Calu3 (cell line): ENCODE measurements at regions not wholly inside any gene's neighbourhood (a gene's known extent, or its start where the extent isn't known, plus 50 kb on each side); places are given as distances from the start of the nearest gene placed in this dataset.

Experiments
- BruUV-seq: library from RNA; stranded (reverse); fragments of 400-500 nt; replicated peaks from 2 replicates; lab custom pipeline; 2021; lab: Mats Ljungman, UMichigan
- CTCF ChIA-PET: fragments of 300-600 bp; sonication (Branson Sonifier 250); formaldehyde crosslinking; loops from one replicate; lab custom pipeline; 2022; ENCODE audit warnings: antibody characterized with exemption; lab: Charles Lee
- DNase-seq: peaks from one replicate; pipeline ENCODE4 v3.0.0; 2022
- H3K27ac Mint-ChIP-seq: one replicate; pipeline ENCODE4 v1.8.0; 2022; ENCODE audit warnings: mixed read lengths; ENCODE audit not compliant: unreplicated experiment
- H3K27me3 Mint-ChIP-seq: one replicate; pipeline ENCODE4 v1.8.0; 2022; ENCODE audit warnings: mixed read lengths; ENCODE audit not compliant: unreplicated experiment
- H3K36me3 Mint-ChIP-seq: one replicate; pipeline ENCODE4 v1.8.0; 2022; ENCODE audit warnings: mild to moderate bottlenecking, moderate library complexity, mixed read lengths; ENCODE audit not compliant: insufficient read depth, unreplicated experiment
- H3K4me1 Mint-ChIP-seq: one replicate; pipeline ENCODE4 v1.8.0; 2022; ENCODE audit warnings: mild to moderate bottlenecking, low read depth, mixed read lengths; ENCODE audit not compliant: unreplicated experiment
- H3K4me3 Mint-ChIP-seq: one replicate; pipeline ENCODE4 v1.8.0; 2022; ENCODE audit warnings: mild to moderate bottlenecking, low read depth, moderate library complexity, mixed read lengths; ENCODE audit not compliant: unreplicated experiment
- H3K9me3 Mint-ChIP-seq: one replicate; pipeline ENCODE4 v1.8.0; 2022; ENCODE audit warnings: low read depth, mixed read lengths; ENCODE audit not compliant: unreplicated experiment
- CTCF ChIP-seq: fragments of 200-600 bp; IDR thresholded peaks from one replicate; pipeline ENCODE4 v1.8.0; 2022; ENCODE audit warnings: antibody characterized with exemption; ENCODE audit not compliant: unreplicated experiment
- intact Hi-C: fragments of 100-400 bp; cut with micrococcal nuclease; formaldehyde crosslinking; loops from one replicate; pipeline ENCODE4 v1.10.0; 2022; ENCODE audit not compliant: unreplicated experiment

GRCh38 chr1:60488847-60489246, 415.3 kb upstream of the C1orf87 start:
- no peak for TF ChIP-seq CTCF
- H3K27me3 Mint-ChIP-seq, result no peaks in the 10 kb centered on the region
- BruUV-seq, result no TSS peak
- peaks cover 8% of the 10 kb centered on the region for H3K36me3 Mint-ChIP-seq
- H3K4me1 Mint-ChIP-seq, result no peaks in the 10 kb centered on the region
- intact Hi-C loops, result no loop called here
- H3K4me3 Mint-ChIP-seq, result no peak overlapping the region
- CTCF ChIA-PET, result no interaction called here
- H3K27ac Mint-ChIP-seq, result no peak overlapping the region
- H3K9me3 Mint-ChIP-seq, result peaks cover 5% of the 10 kb centered on the region
- no peak for DNase-seq

- Mint-ChIP-seq H3K27me3 (no peaks in the 10 kb centered on the region), H3K9me3 (peaks cover 5% of the 10 kb centered on the region), H3K27ac (no peak overlapping the region), H3K36me3 (peaks cover 8% of the 10 kb centered on the region), H3K4me1 (no peaks in the 10 kb centered on the region), H3K4me3 (no peak overlapping the region)
- BruUV-seq, result no TSS peak
- intact Hi-C loops, result no loop called here
- TF ChIP-seq CTCF, result no peak
- CTCF ChIA-PET, result no interaction called here
- no peak for DNase-seq
Measured at GRCh38 chr1:60487565-60488345, 414.2 kb upstream of the C1orf87 start.

GRCh38 chr1:60483509-60483908, 409.9 kb upstream of the C1orf87 start:
- no TSS peak for BruUV-seq
- Mint-ChIP-seq H3K27me3 (no peaks in the 10 kb centered on the region), H3K9me3 (peaks cover 2% of the 10 kb centered on the region), H3K4me3 (no peak overlapping the region), H3K27ac (no peak overlapping the region), H3K36me3 (no peaks in the 10 kb centered on the region), H3K4me1 (no peaks in the 10 kb centered on the region)
- CTCF ChIA-PET, result no interaction called here
- DNase-seq, result no peak
- intact Hi-C loops, result no loop called here
- no peak for TF ChIP-seq CTCF

- CTCF ChIA-PET, result no interaction called here
- intact Hi-C loops, result no loop called here
- DNase-seq, result no peak
- Mint-ChIP-seq H3K4me3 (no peak overlapping the region), H3K27ac (no peak overlapping the region), H3K27me3 (no peaks in the 10 kb centered on the region), H3K36me3 (no peaks in the 10 kb centered on the region), H3K9me3 (peaks cover 6% of the 10 kb centered on the region), H3K4me1 (no peaks in the 10 kb centered on the region)
- no TSS peak for BruUV-seq
- no peak for TF ChIP-seq CTCF
Measured at GRCh38 chr1:60470246-60470645, 396.7 kb upstream of the C1orf87 start.
